IMR-90 (cell line): ENCODE measurements at regions not wholly inside any gene's neighbourhood (a gene's known extent, or its start where the extent isn't known, plus 50 kb on each side); places are given as distances from the start of the nearest gene placed in this dataset.

Experiments used
- ATAC-seq: fragments of 200-7000 bp; cut with Tn5 transposase; 2 replicates; pipeline ENCODE4 v1.9.1; 2020; ENCODE audit warnings: low read depth, mild to moderate bottlenecking, moderate library complexity
- BruUV-seq: library from RNA; stranded (reverse); fragments of 400-500 nt; replicated peaks from 2 replicates; lab custom pipeline; 2021; lab: Mats Ljungman, UMichigan
- CTCF ChIA-PET: fragments of 300-600 bp; formaldehyde crosslinking; extraction: SDS; loops from one replicate; lab custom pipeline; 2021; ENCODE audit warnings: antibody characterized with exemption; lab: Yijun Ruan, JAX
- POLR2A ChIA-PET: fragments of 300-600 bp; sonication (Branson Sonifier 250); formaldehyde crosslinking; loops from one replicate; lab custom pipeline; 2022; ENCODE audit warnings: antibody characterized with exemption; ENCODE audit not compliant: unreplicated experiment; lab: Charles Lee
- DNase-seq: peaks from one replicate; pipeline ENCODE4 v3.0.0; 2013
- H2AFZ ChIP-seq: replicated peaks from 2 replicates; pipeline ENCODE3; 2013; ENCODE audit warnings: low read length, mild to moderate bottlenecking; ENCODE audit not compliant: poor library complexity
- H2AK5ac ChIP-seq: 2 replicates; pipeline ENCODE4 v1.6.1; 2013; ENCODE audit warnings: low read depth, low read length, inconsistent platforms
- H2AK9ac ChIP-seq: replicated peaks from 2 replicates; pipeline ENCODE3; 2013; ENCODE audit warnings: mild to moderate bottlenecking, low read depth, low read length, moderate library complexity; ENCODE audit not compliant: poor library complexity
- H2BK120ac ChIP-seq: 2 replicates; pipeline ENCODE4 v1.6.1; 2013; ENCODE audit warnings: low read depth, low read length, inconsistent platforms
- H2BK15ac ChIP-seq: 3 replicates; pipeline ENCODE4 v1.6.1; 2013; ENCODE audit warnings: low read depth, low read length, inconsistent platforms
- H2BK20ac ChIP-seq: 2 replicates; pipeline ENCODE4 v1.6.1; 2013; ENCODE audit warnings: low read depth, mild to moderate bottlenecking, inconsistent platforms, low read length, moderate library complexity
- H2BK5ac ChIP-seq: 2 replicates; pipeline ENCODE4 v1.6.1; 2013; ENCODE audit warnings: mild to moderate bottlenecking, low read depth, low read length, inconsistent platforms; ENCODE audit not compliant: poor library complexity, severe bottlenecking
- H3K14ac ChIP-seq: replicated peaks from 2 replicates; pipeline ENCODE4 v1.6.1; 2013; ENCODE audit warnings: low read depth, low read length, inconsistent platforms
- H3K18ac ChIP-seq: 2 replicates; pipeline ENCODE4 v1.6.1; 2013; ENCODE audit warnings: low read depth, low read length, control low read depth
- H3K23ac ChIP-seq: 2 replicates; pipeline ENCODE4 v1.6.1; 2013; ENCODE audit warnings: low read depth, low read length, inconsistent platforms
- H3K27ac ChIP-seq: 2 replicates; pipeline ENCODE4 v1.5.1; 2013; ENCODE audit warnings: mild to moderate bottlenecking, control low read depth, low read length; ENCODE audit not compliant: insufficient read depth
- H3K27me3 ChIP-seq: 2 replicates; pipeline ENCODE4 v1.6.1; 2013; ENCODE audit warnings: low read length; ENCODE audit not compliant: control insufficient read depth, insufficient read depth
- H3K36me3 ChIP-seq: 2 replicates; pipeline ENCODE4 v1.6.1; 2013; ENCODE audit warnings: low read length, mixed read lengths; ENCODE audit not compliant: control insufficient read depth, insufficient read depth
- H3K4ac ChIP-seq: 2 replicates; pipeline ENCODE4 v1.6.1; 2013; ENCODE audit warnings: low read depth, low read length, inconsistent platforms
- H3K4me1 ChIP-seq: 2 replicates; pipeline ENCODE4 v1.6.1; 2013; ENCODE audit warnings: low read length, mixed read lengths; ENCODE audit not compliant: control insufficient read depth, insufficient read depth
- H3K4me2 ChIP-seq: 2 replicates; pipeline ENCODE4 v1.6.1; 2013; ENCODE audit warnings: low read depth, mild to moderate bottlenecking, control low read depth, low read length, moderate library complexity
- H3K4me3 ChIP-seq: 2 replicates; pipeline ENCODE4 v1.5.1; 2013; ENCODE audit warnings: low read depth, mild to moderate bottlenecking, control low read depth, low read length, moderate library complexity; ENCODE audit not compliant: insufficient read depth
- H3K56ac ChIP-seq: 2 replicates; pipeline ENCODE4 v1.6.1; 2013; ENCODE audit warnings: low read length, inconsistent platforms; ENCODE audit not compliant: insufficient read depth; ENCODE audit errors: extremely low read depth
- H3K79me1 ChIP-seq, 2 experiments: 2 replicates each; pipeline ENCODE4 v1.6.1; 2013; ENCODE audit warnings: low read length in 2 of 2, inconsistent platforms in 1 of 2, low read depth in 1 of 2
- H3K9ac ChIP-seq: 2 replicates; pipeline ENCODE4 v1.6.1; 2013; ENCODE audit warnings: low read depth, low read length, control low read depth
- H3K9me1 ChIP-seq: 2 replicates; pipeline ENCODE4 v1.6.1; 2013; ENCODE audit warnings: low read length, inconsistent platforms; ENCODE audit not compliant: insufficient read depth
- H3K9me3 ChIP-seq: 2 replicates; pipeline ENCODE4 v1.6.1; 2013; ENCODE audit warnings: low read length; ENCODE audit not compliant: control insufficient read depth, insufficient read depth
- H4K20me1 ChIP-seq: 2 replicates; pipeline ENCODE4 v1.6.1; 2013; ENCODE audit warnings: low read length, inconsistent platforms; ENCODE audit not compliant: insufficient read depth
- H4K5ac ChIP-seq: 2 replicates; pipeline ENCODE4 v1.6.1; 2013; ENCODE audit warnings: mild to moderate bottlenecking, low read depth, low read length, control low read depth
- H4K8ac ChIP-seq, 2 experiments: 2 replicates each; pipeline ENCODE4 v1.6.1; 2013; ENCODE audit warnings: low read depth in 2 of 2, low read length in 2 of 2, control low read depth in 1 of 2, inconsistent platforms in 1 of 2
- H4K91ac ChIP-seq: 2 replicates; pipeline ENCODE4 v1.6.1; 2013; ENCODE audit warnings: low read depth, low read length, inconsistent platforms; ENCODE audit not compliant: insufficient read depth
- MXI1 ChIP-seq: IDR thresholded peaks from 2 replicates; pipeline ENCODE4 v1.6.1; 2012; ENCODE audit warnings: low read depth, mild to moderate bottlenecking, low read length, moderate library complexity, borderline replicate concordance
- NFE2L2 ChIP-seq: fragments of 150-350 bp; IDR thresholded peaks from 2 replicates; pipeline ENCODE4 v1.6.1; 2016; ENCODE audit warnings: low read depth, mild to moderate bottlenecking, low read length
- WGBS, 2 experiments: methylation state at CpG; one replicate each; pipeline versions ENCODE4 v1.1.5 to v1.1.7; 2013; ENCODE audit warnings: missing lambda C conversion rate in 2 of 2; ENCODE audit not compliant: insufficient read length in 1 of 2; ENCODE audit errors: extremely low coverage in 2 of 2; 5-methylcytosine and 5-hydroxymethylcytosine counted together
- dilution Hi-C: fragments of 300-500 bp; cut with HindIII; formaldehyde crosslinking; loops from one replicate; pipeline ENCODE4 v1.14.3; 2018; ENCODE audit warnings: low sequenced_read_pairs; ENCODE audit not compliant: unreplicated experiment
- in situ Hi-C: fragments of 300-500 bp; cut with MboI; formaldehyde crosslinking; loops from 3 replicates; pipeline ENCODE4 v1.14.3; 2019; ENCODE audit warnings: low sequenced_read_pairs, inconsistent platforms, mixed read lengths
- intact Hi-C: fragments of 100-400 bp; cut with micrococcal nuclease; formaldehyde crosslinking; loops from 2 replicates; pipeline ENCODE4 v1.10.0; 2022

DNA sequence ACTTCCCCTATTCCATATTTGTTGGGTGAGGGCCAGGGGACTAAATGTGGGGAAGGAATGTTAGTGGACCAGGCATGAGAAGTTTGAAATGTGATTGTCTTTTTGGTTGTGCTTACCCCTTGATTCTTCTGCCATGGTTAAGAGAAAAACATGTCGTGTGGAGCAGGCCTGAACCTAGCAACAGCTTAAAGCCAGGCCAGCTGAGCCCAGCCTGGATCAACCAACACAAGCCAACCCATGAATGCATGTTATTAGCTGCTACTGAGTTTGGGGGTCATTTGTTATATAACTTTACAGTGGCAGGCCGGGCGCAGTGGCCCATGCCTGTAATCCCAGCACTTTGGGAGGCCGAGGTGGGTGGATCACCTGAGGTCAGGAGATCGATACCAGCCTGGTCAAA, 52.4 kb upstream of the TRIO start:
- Histone ChIP-seq H4K91ac (no peak overlapping the region), H3K4ac (no peak overlapping the region), H4K20me1 (no peaks in the 10 kb centered on the region), H2AFZ (no peak overlapping the region), H2AK9ac (no peak overlapping the region), H2BK5ac (no peak overlapping the region), H3K9me3 (peaks cover 5% of the 10 kb centered on the region), H3K27ac (no peak overlapping the region), H3K9me1 (no peaks in the 10 kb centered on the region), H2AK5ac (no peak overlapping the region), H2BK15ac (no peak overlapping the region; the same call in 2 of the 3 replicates), H3K36me3 (no peaks in the 10 kb centered on the region), H3K14ac (no peak overlapping the region), H3K79me1 (no peaks in the 10 kb centered on the region), H2BK20ac (no peak overlapping the region), H3K4me2 (no peak overlapping the region), H3K18ac (no peak overlapping the region), H4K8ac (no peak overlapping the region), H3K27me3 (no peaks in the 10 kb centered on the region), H3K23ac (no peak overlapping the region), H3K4me1 (no peaks in the 10 kb centered on the region), H3K9ac (no peak overlapping the region), H3K56ac (no peak overlapping the region), H2BK120ac (no peak overlapping the region), H3K4me3 (no peak overlapping the region), H4K5ac (no peak overlapping the region)
- WGBS, 2 experiments: 71% methylated on average over 1 of the region's 5 CpGs; no CpG with 5 or more reads in 1 of the 2 experiments
- intact Hi-C loops: no loop called here
- BruUV-seq: no TSS peak
- POLR2A ChIA-PET: no interaction called here
- TF ChIP-seq NFE2L2 (no peak), MXI1 (no peak)
- CTCF ChIA-PET: no interaction called here
- dilution Hi-C loops: no loop called here
- no peak for DNase-seq
- in situ Hi-C loops: no loop called here
- ATAC-seq: no peak
